GM21423 (cell line): ENCODE measurements at regions not wholly inside any gene's neighbourhood (a gene's known extent, or its start where the extent isn't known, plus 50 kb on each side); places are given as distances from the start of the nearest gene placed in this dataset.
"Not testable (repeated sequence)": the region's sequence is repeated elsewhere in the genome, so short reads cannot be mapped to it uniquely, and the experiment has no call there.

ENCODE experiments used
- ATAC-seq: cut with Tn5 transposase; IDR thresholded peaks from one replicate; pipeline ENCODE4 v1.9.1; 2021; ENCODE audit warnings: mild to moderate bottlenecking, moderate library complexity; ENCODE audit not compliant: unreplicated experiment

DNA sequence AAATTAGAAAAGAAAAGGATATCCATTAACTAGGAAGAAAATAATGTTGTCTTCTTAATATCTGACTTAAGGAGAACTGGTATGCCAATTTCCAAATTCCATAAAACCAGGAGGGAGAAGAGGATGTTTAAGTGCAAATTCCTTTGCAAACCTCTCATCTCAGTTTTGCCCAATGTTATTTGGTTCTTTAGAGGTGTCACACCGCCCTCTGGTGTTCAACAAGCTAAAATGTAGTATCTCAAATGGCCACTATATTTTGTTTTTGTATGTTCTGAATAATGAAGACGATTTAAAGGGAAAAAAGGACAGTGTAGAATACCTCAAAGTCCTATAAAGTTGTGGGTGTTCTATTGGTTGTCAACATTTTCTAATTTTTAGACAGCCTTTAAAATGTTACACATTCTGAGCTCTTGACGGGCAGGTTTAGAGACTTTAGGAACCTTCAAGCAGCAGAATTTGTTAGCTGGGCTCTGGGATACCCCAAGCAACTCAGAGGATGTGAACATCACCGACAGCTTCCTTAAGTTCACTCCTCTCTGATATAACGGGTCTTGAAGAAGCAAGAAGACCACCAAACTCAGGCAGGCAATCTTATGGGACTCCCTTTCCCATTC is 458.3 kb downstream of the MFSD1 start:
- ATAC-seq, result no peak

GRCh38 chr3:159261333-159261732 is 459.5 kb downstream of the MFSD1 start:
- not testable (repeated sequence) for ATAC-seq

- ATAC-seq, result no peak
Observed at GRCh38 chr3:159263750-159264553, 462.1 kb downstream of the MFSD1 start.

GRCh38 chr3:159265705-159266104 is 463.9 kb downstream of the MFSD1 start:
- no peak for ATAC-seq

- ATAC-seq, result no peak
Observed at GRCh38 chr3:159266779-159267178, 464.9 kb downstream of the MFSD1 start.

DNA sequence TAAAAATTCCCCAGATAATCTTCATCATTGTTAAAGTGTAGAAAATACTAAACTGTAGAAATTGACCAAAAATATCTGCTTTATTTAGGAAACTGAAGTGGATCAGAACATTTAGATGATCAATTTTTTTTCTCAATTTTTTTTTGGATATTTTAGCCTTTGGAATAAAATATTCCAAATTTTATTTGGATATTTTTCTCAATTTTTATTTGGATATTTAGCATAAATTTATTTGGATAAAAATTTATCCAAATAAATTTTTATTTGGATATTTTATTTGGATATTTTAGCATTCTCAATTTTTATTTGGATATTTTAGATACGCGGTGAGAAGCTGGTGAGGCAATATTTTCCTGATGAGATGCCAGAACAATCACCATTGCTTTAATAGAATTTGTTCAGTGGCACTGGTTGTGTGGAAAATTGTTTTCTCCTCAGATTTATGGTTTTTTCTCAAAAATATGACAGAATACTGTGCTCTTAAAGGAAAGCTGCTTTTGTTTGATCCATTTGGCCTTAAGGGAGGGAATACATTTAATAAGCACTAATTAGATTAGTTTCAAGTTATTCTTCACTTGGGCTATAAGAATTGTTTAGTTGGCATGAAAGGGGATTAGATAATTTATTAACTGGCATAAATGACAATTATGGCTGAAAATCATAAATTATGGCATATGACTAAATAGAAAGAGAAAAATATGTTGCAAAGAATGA is 470.1 kb downstream of the MFSD1 start:
- no peak for ATAC-seq

- ATAC-seq, result no peak
Observed at GRCh38 chr3:159273070-159273469, 471.2 kb downstream of the MFSD1 start.

GRCh38 chr3:159273608-159274007 is 471.8 kb downstream of the MFSD1 start:
- ATAC-seq, result no peak

DNA sequence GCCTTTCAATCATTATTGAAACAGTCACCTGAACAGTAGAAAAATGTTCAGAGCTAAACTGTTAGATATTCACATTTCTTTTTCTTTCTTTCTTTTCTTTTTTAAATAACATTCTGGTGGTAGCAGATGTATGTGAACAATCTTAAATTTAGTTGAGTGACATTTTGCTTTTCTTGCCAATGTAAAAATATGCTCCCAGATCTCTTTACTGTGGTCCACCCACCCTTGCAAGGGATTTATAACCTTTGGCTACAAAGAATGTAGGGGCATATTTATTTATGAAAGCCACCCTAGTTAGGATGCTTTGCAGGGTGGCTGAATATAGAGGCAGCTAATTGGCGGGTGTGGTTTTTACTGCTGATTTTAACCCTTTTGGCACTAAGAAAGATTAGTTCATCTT is 473.9 kb downstream of the MFSD1 start:
- ATAC-seq, result no peak

DNA sequence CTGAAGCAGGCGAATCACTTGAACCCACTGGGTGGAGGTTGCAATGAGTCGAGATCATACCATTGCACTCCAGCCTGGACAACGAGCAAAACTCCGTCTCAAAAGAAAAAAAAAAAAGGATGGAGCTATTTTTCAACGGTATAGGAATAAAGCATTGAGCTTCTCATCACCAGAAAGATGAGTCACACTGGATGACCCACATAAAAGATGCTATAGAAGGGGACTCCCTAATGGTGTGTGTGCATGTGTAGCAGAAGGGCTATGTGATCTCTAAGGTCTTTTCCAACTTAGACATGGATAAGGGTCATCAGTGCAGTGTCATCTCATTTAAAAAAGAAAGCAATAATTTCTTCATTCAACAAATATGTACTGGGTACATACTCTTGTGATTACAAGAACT is 476.0 kb downstream of the MFSD1 start:
- no peak for ATAC-seq

DNA sequence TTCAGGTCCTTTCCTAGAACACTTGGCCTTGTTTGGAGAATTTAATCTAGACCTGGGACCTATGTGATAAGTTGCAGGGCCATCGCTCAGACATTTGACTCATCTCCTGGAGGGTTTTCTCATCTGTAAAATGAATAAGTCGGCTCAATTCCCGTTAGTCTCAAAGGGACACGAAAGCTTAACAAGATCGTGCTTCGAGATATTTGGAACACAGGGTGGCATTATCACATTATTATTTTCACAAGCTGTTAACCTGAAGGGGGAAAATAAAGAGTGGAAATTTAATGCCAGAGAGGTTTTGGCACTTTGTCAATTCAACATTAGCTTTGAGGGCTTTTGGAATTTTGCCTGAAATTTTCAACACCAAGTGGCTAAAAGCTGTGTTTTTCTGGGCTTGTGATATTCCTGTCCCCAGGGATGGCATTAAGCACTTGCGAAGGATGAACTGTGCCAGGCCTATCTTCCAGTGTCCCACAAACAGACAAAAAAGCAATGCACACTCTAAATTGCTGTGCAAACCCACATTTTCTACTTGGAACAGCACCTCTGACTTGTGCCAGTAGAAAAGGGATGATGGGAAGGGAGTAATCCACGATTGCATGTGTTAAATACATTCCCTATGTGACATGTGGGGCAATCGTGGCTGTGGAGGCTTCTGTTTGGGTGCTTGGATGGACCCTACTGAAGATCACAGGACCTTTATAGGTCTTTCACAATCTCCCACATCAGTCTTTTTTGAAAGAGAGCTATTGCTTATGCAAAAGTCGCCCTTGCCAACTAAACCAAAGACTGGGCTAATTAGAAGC is 478.7 kb downstream of the MFSD1 start:
- ATAC-seq, result no peak

GRCh38 chr3:159293493-159293892 is 491.6 kb downstream of the MFSD1 start:
- no peak for ATAC-seq

- ATAC-seq, result no peak
Observed at GRCh38 chr3:159301961-159302360, 500.1 kb downstream of the MFSD1 start.

DNA sequence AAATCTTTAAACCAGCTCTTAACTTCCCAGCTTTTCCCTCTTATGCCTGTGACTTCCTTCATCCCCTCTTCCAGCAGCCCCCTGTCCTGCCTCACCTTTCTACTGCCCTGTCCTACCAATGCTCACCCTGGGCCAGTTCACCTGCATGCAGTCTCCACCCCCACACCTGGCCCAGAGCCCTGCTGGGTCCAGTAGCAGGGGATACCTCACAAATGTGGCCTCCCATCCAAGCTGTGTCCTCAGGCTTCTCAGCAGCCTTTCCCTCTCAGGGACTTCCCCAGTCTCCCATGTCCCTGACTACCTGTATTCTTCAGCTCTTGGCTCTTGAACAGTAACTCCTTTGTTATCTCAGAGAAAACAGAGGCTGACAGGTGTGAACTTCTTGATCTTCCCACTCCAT is 503.2 kb downstream of the MFSD1 start:
- no peak for ATAC-seq

- ATAC-seq, result not testable (repeated sequence)
Observed at GRCh38 chr3:159316706-159317105, 514.9 kb downstream of the MFSD1 start.

GRCh38 chr3:159319156-159319555 is 517.3 kb downstream of the MFSD1 start:
- no peak for ATAC-seq

- peak; percentile 73 for ATAC-seq
Observed at GRCh38 chr3:159322322-159322939, 520.6 kb downstream of the MFSD1 start.

- no peak for ATAC-seq
Observed at GRCh38 chr3:159323848-159324247, 522.0 kb downstream of the MFSD1 start.

DNA sequence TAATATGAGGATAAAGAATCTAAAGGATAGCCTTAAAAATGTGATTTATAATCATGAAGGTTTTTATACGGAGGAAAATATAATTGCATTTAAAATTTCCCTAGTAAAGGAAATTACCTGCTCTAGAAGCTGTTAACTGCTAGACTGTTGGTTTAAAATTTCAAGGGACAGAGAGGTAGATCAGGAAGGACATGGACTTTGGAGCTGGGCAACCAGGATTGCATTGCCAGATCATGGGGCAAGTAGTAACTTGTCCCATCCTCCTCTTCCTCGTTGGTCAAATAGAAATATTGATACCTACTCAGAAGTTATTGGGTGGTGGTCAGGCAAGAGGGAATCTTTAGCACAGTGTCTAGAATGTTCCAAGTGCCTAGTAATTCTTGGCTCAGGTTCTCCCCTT is 525.1 kb downstream of the MFSD1 start:
- no peak for ATAC-seq

- no peak for ATAC-seq
Observed at GRCh38 chr3:159332535-159333099, 530.8 kb downstream of the MFSD1 start.
